ENCODE measurements at regions not wholly inside any gene's neighbourhood (a gene's known extent, or its start where the extent isn't known, plus 50 kb on each side); places are given as distances from the start of the nearest gene placed in this dataset.

DNA sequence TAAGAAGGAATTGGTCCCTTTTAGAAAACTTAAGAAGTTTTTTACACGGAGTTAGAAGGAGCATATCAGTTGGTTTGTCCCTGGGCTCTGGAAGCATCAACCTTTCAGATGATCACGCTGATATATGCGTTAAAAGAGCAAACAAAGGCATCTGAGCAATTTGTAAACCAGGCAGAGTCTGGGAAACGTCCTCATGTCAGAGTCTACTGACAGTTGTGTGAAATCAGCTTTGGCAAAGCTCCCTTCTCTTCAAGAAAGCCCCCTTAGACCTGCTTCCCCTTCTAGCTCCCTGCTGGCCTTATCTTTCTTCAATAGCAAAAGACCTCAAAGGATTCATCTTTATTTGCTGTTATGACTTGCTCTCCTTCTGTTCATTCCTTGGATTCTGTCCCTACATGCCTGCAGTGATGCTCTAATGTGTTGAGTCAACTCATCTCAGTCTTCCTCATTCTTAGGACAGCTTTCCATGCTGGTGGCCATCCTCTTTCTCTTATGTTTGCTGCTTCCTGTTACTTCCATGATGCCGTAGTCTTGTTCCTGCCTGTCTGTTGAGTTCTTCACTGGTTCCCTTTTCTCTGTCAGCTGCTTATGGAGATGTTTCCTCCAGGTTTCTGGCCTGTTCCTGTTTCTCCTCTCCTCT lies 106.5 kb upstream of the BMPER start:
- TF ChIP-seq EZH2 (IDR thresholded peaks at IDR 0.05; ENCODE audit: borderline replicate concordance): no peak
- TF ChIP-seq, protein P1, sequence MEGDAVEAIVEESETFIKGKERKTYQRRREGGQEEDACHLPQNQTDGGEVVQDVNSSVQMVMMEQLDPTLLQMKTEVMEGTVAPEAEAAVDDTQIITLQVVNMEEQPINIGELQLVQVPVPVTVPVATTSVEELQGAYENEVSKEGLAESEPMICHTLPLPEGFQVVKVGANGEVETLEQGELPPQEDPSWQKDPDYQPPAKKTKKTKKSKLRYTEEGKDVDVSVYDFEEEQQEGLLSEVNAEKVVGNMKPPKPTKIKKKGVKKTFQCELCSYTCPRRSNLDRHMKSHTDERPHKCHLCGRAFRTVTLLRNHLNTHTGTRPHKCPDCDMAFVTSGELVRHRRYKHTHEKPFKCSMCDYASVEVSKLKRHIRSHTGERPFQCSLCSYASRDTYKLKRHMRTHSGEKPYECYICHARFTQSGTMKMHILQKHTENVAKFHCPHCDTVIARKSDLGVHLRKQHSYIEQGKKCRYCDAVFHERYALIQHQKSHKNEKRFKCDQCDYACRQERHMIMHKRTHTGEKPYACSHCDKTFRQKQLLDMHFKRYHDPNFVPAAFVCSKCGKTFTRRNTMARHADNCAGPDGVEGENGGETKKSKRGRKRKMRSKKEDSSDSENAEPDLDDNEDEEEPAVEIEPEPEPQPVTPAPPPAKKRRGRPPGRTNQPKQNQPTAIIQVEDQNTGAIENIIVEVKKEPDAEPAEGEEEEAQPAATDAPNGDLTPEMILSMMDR (IDR thresholded peaks at IDR 0.05; ENCODE audit: poor library complexity): no peak
